ENCODE measurements at regions not wholly inside any gene's neighbourhood (a gene's known extent, or its start where the extent isn't known, plus 50 kb on each side); places are given as distances from the start of the nearest gene placed in this dataset.
"Not testable (repeated sequence)": the region's sequence is repeated elsewhere in the genome, so short reads cannot be mapped to it uniquely, and the experiment has no call there.

DNA sequence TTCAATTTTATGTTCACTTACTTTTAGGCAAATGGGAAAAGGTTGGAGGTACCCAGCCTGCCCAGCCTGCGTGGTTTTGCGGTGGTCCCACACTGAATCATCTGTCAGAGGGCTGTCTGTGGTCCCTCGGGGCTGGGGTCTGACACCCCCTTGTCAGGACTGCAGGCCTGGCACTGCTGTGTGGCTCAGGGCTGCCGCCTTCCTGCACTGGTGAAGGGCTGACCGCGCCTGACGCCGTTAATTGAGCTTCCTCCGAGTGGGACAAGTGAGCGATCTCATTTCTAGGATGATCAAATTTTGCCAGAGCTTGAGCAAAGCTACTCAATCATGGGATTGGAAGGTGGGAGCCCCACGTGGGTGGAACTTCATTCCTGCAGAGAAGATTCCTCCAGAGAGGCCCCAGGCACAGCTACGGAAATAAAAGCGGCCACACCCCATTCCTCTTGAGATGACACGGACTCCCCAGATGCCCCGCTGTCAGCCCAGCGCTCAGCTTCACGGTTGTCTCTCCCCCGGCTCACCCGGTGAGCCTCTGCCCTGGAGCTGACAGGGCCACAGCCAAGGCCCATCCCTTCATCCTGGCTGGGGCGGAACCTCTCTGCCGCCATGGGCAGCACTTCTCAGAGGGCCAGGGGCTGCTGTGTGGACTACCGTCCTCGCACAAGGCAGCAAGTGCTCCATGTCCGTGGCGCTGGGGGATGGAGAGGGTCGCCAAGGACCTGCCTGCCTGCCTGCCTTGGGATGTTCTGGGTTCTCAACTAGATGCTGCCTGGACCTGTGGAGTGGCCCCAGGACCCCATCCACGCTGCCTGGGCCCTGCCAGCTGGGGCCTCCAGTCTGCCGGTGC lies 215.5 kb upstream of the SGCG start:
- H3K4me2 ChIP-seq (ENCODE audit: insufficient read depth in 1 of 2, low read depth in 2 of 2, low read length in 2 of 2); H2AK5ac ChIP-seq (ENCODE audit: low read depth, low read length); H3K18ac ChIP-seq (ENCODE audit: extremely low read depth, low read length); H4K5ac ChIP-seq (ENCODE audit: insufficient read length, low read depth, low read length); H3K23me2 ChIP-seq (ENCODE audit: low read depth, low read length); H2BK5ac ChIP-seq (ENCODE audit: low read depth, low read length); DNase-seq (ENCODE audit: low read depth in 1 of 2, low spot score in 2 of 2); H3K4ac ChIP-seq (replicated peaks; ENCODE audit: insufficient read length, low read depth, low read length); H2BK12ac ChIP-seq (ENCODE audit: low read depth, low read length); H3K27me3 ChIP-seq (replicated peaks in 1 of 4; ENCODE audit: control insufficient read depth in 3 of 4, extremely low read depth in 1 of 4, insufficient read depth in 3 of 4, low read length in 3 of 4); H2AFZ ChIP-seq (ENCODE audit: low read length); H3K14ac ChIP-seq (ENCODE audit: insufficient read length); H3K79me2 ChIP-seq (ENCODE audit: control insufficient read depth in 1 of 2, insufficient read depth in 2 of 2, low read length in 2 of 2); H4K20me1 ChIP-seq (replicated peaks in 1 of 2; ENCODE audit: control insufficient read depth in 1 of 2, insufficient read depth in 2 of 2, low read length in 2 of 2); H2BK120ac ChIP-seq (replicated peaks; ENCODE audit: low read depth, low read length); H3K9me3 ChIP-seq (ENCODE audit: insufficient read depth in 2 of 2, low read depth in 1 of 2, low read length in 1 of 2); FAIRE-seq; H3K4me3 ChIP-seq (ENCODE audit: extremely low read depth in 1 of 4, insufficient read depth in 2 of 4, low read depth in 3 of 4, low read length in 4 of 4); H3K27ac ChIP-seq (ENCODE audit: low read depth, low read length); H3K23ac ChIP-seq (ENCODE audit: insufficient read length); H2BK20ac ChIP-seq (ENCODE audit: low read length); H2BK15ac ChIP-seq (ENCODE audit: low read length); H3K79me1 ChIP-seq (ENCODE audit: low read depth, low read length); H4K8ac ChIP-seq (ENCODE audit: extremely low read depth, insufficient read depth, low read length); H3K4me1 ChIP-seq (replicated peaks in 1 of 4; ENCODE audit: control insufficient read depth in 3 of 4, insufficient read depth in 4 of 4, low read length in 3 of 4); POLR2A ChIA-PET (ENCODE audit: partially characterized antibody); H3K56ac ChIP-seq (replicated peaks; ENCODE audit: insufficient read length, low read depth, low read length); H3K36me3 ChIP-seq (ENCODE audit: control insufficient read depth in 2 of 4, insufficient read depth in 4 of 4, low read length in 3 of 4); H3K9ac ChIP-seq (replicated peaks in 1 of 4; ENCODE audit: extremely low read depth in 1 of 4, low read depth in 3 of 4, low read length in 3 of 4); H4K91ac ChIP-seq (replicated peaks; ENCODE audit: insufficient read length, low read length): not testable (repeated sequence)
- CTCF ChIA-PET (ENCODE audit: partially characterized antibody) = interaction anchor here (1.1 kb wide), 1 partner anchor 55 kb away, joined by 3 read pairs; no protein-coding TSS in a partner anchor
- WGBS, 2 experiments (ENCODE audit: extremely low coverage in 1 of 2, insufficient coverage in 1 of 2, insufficient read length in 1 of 2, insufficient replicate concordance in 2 of 2, low coverage in 1 of 2, low lambda C conversion rate in 2 of 2, missing lambda C conversion rate in 1 of 2) = 84% methylated on average over 22 of the region's 28 CpGs; no CpG with 5 or more reads in 1 of the 2 experiments

DNA sequence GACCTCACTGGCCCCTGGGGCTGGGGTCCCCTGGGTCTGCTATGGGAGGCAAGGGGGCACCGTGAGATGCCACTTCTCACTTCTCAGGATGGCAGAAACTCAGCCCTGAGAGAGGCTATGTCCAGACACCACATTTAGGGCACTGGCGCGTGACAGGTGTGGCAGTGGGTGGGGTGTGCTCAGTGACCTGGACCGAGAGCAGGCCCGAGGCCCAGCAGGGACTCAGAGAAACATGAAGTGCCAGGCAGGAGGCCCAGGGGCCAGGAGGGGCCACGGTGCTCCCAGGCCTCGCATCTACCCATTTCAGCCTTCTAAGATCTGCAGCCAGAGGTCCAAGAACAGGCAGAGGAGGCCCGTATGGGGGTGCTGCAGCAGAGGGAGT lies 214.9 kb upstream of the SGCG start:
- H4K20me1 ChIP-seq (replicated peaks in 1 of 2; ENCODE audit: control insufficient read depth in 1 of 2, insufficient read depth in 2 of 2, low read length in 2 of 2); H2BK15ac ChIP-seq (ENCODE audit: low read length); H3K79me2 ChIP-seq (ENCODE audit: control insufficient read depth in 1 of 2, insufficient read depth in 2 of 2, low read length in 2 of 2); H2AFZ ChIP-seq (ENCODE audit: low read length); H3K4ac ChIP-seq (replicated peaks; ENCODE audit: insufficient read length, low read depth, low read length); H3K27ac ChIP-seq (ENCODE audit: low read depth, low read length); H3K23ac ChIP-seq (ENCODE audit: insufficient read length); H3K4me2 ChIP-seq (ENCODE audit: insufficient read depth in 1 of 2, low read depth in 2 of 2, low read length in 2 of 2); DNase-seq (ENCODE audit: low read depth in 1 of 2, low spot score in 2 of 2); H3K56ac ChIP-seq (replicated peaks; ENCODE audit: insufficient read length, low read depth, low read length); H3K27me3 ChIP-seq (replicated peaks in 1 of 4; ENCODE audit: control insufficient read depth in 3 of 4, extremely low read depth in 1 of 4, insufficient read depth in 3 of 4, low read length in 3 of 4); H2BK5ac ChIP-seq (ENCODE audit: low read depth, low read length); H3K9ac ChIP-seq (replicated peaks in 1 of 4; ENCODE audit: extremely low read depth in 1 of 4, low read depth in 3 of 4, low read length in 3 of 4); H3K36me3 ChIP-seq (ENCODE audit: control insufficient read depth in 2 of 4, insufficient read depth in 4 of 4, low read length in 3 of 4); H4K5ac ChIP-seq (ENCODE audit: insufficient read length, low read depth, low read length); CTCF ChIA-PET (ENCODE audit: partially characterized antibody); H3K79me1 ChIP-seq (ENCODE audit: low read depth, low read length); H2BK12ac ChIP-seq (ENCODE audit: low read depth, low read length); H4K91ac ChIP-seq (replicated peaks; ENCODE audit: insufficient read length, low read length); H3K23me2 ChIP-seq (ENCODE audit: low read depth, low read length); FAIRE-seq; H4K8ac ChIP-seq (ENCODE audit: extremely low read depth, insufficient read depth, low read length); H3K14ac ChIP-seq (ENCODE audit: insufficient read length); POLR2A ChIA-PET (ENCODE audit: partially characterized antibody); H3K4me3 ChIP-seq (ENCODE audit: extremely low read depth in 1 of 4, insufficient read depth in 2 of 4, low read depth in 3 of 4, low read length in 4 of 4); H3K4me1 ChIP-seq (replicated peaks in 1 of 4; ENCODE audit: control insufficient read depth in 3 of 4, insufficient read depth in 4 of 4, low read length in 3 of 4); H2BK120ac ChIP-seq (replicated peaks; ENCODE audit: low read depth, low read length); H3K18ac ChIP-seq (ENCODE audit: extremely low read depth, low read length); H2BK20ac ChIP-seq (ENCODE audit: low read length); H3K9me3 ChIP-seq (ENCODE audit: insufficient read depth in 2 of 2, low read depth in 1 of 2, low read length in 1 of 2); H2AK5ac ChIP-seq (ENCODE audit: low read depth, low read length): not testable (repeated sequence)
- 72% methylated on average over 5 of the region's 8 CpGs; no CpG with 5 or more reads in 1 of the 2 experiments for WGBS, 2 experiments (ENCODE audit: extremely low coverage in 1 of 2, insufficient coverage in 1 of 2, insufficient read length in 1 of 2, insufficient replicate concordance in 2 of 2, low coverage in 1 of 2, low lambda C conversion rate in 2 of 2, missing lambda C conversion rate in 1 of 2)
